ENCODE measurements at regions not wholly inside any gene's neighbourhood (a gene's known extent, or its start where the extent isn't known, plus 50 kb on each side); places are given as distances from the start of the nearest gene placed in this dataset.

DNA sequence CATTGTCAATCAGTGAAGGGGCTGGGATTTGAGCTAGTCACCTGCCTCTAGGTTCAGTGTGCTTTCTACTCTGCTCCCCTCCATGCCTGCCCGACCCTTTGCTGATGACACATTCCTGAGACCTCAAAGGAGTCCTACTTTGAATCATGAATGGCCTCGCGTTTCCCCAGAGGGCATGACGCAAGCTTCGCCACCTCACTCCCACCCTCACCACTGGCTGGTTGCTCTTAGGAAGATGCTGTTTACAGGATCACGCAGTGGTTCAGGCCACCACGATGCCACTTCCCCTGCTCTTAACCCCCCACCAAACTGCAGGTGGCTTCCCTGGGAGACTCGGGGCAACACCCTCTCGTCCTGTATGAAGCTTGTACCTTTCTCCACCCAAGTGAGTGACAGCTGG lies 62.9 kb upstream of the B3GAT1 start:
- TF ChIP-seq ISL1 (CRISPR knock-in tag; IDR thresholded peaks at IDR 0.05) = no peak
- no peak for TF ChIP-seq ARNTL (CRISPR knock-in tag; IDR thresholded peaks at IDR 0.05; ENCODE audit: borderline replicate concordance, low read depth)
- TF ChIP-seq TOX (CRISPR knock-in tag; IDR thresholded peaks at IDR 0.05; ENCODE audit: borderline replicate concordance) = no peak
- no peak for TF ChIP-seq ZFP30 (CRISPR knock-in tag; IDR thresholded peaks at IDR 0.05)
- no peak for TF ChIP-seq ZNF8 (CRISPR knock-in tag; IDR thresholded peaks at IDR 0.05)
- no peak for ATAC-seq

GRCh38 chr11:134474070-134474860 lies 62.2 kb upstream of the B3GAT1 start:
- TF ChIP-seq ZFP30 (CRISPR knock-in tag; IDR thresholded peaks at IDR 0.05) (no peak), SNAI2 (CRISPR knock-in tag; IDR thresholded peaks at IDR 0.05) (no peak), ZNF8 (CRISPR knock-in tag; IDR thresholded peaks at IDR 0.05) (no peak), PPARA (CRISPR knock-in tag; IDR thresholded peaks at IDR 0.05; ENCODE audit: borderline replicate concordance) (no peak), ZFP3 (CRISPR knock-in tag; IDR thresholded peaks at IDR 0.05) (no peak), ZNF565 (CRISPR knock-in tag; conservative IDR thresholded peaks at IDR 0.05; ENCODE audit: low read depth) (no peak), ESRRG (CRISPR knock-in tag; IDR thresholded peaks at IDR 0.05) (no peak), TCF4 (CRISPR knock-in tag; IDR thresholded peaks at IDR 0.05; ENCODE audit: borderline replicate concordance) (no peak), ZC3H10 (CRISPR knock-in tag; IDR thresholded peaks at IDR 0.05) (no peak), CSDC2 (CRISPR knock-in tag; IDR thresholded peaks at IDR 0.05) (no peak), BACH2 (CRISPR knock-in tag; IDR thresholded peaks at IDR 0.05; ENCODE audit: borderline replicate concordance) (no peak), GLIS3 (CRISPR knock-in tag; IDR thresholded peaks at IDR 0.05) (no peak), RARB (CRISPR knock-in tag; IDR thresholded peaks at IDR 0.05) (no peak), POU6F1 (CRISPR knock-in tag; IDR thresholded peaks at IDR 0.05; ENCODE audit: borderline replicate concordance, low read depth) (no peak)
- TF ChIP-seq, protein P1, sequence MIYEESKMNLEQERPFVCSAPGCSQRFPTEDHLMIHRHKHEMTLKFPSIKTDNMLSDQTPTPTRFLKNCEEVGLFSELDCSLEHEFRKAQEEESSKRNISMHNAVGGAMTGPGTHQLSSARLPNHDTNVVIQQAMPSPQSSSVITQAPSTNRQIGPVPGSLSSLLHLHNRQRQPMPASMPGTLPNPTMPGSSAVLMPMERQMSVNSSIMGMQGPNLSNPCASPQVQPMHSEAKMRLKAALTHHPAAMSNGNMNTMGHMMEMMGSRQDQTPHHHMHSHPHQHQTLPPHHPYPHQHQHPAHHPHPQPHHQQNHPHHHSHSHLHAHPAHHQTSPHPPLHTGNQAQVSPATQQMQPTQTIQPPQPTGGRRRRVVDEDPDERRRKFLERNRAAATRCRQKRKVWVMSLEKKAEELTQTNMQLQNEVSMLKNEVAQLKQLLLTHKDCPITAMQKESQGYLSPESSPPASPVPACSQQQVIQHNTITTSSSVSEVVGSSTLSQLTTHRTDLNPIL (CRISPR knock-in tag; IDR thresholded peaks at IDR 0.05; ENCODE audit: low read depth) = no peak
- no peak for ATAC-seq

DNA sequence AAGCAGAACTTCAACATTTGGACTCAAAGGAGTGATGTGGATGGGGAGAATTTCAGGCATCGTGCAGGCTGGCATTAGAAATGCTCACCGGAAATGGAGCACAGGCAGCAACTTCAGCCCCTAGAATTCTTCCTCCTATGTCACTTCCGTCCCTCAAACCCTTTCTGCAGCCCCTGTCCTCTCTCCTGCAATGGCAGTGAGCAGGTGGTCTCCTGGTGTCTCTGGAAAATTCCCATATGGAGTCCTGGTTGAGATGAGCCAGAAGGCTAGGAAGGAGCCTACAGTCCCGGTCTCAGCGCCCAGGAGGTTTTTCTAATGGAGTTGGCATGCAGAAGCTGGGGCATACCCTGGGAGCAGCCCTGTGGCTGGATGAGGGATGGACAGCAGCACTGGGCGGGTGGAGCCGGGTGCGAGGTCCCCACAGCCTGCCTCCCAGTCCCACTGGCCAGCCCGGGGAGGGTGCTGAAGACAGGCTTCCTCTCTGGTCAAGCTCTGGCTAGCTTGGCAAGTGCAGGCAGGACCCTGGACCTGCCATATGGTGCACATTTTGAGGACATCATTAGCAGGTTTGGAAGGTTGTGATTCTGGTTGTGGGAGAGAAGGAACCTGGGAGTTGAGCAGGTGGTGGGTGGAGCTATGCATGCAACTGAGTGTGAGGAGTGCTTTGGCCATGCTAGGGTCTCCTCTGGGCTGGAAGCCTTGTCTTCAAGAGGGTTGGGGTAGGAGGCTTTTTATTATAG lies 59.8 kb upstream of the B3GAT1 start:
- TF ChIP-seq SNAI2 (CRISPR knock-in tag; IDR thresholded peaks at IDR 0.05) (no peak), TCF4 (CRISPR knock-in tag; IDR thresholded peaks at IDR 0.05; ENCODE audit: borderline replicate concordance) (no peak)
- no peak for ATAC-seq

GRCh38 chr11:134471087-134471715 lies 59.2 kb upstream of the B3GAT1 start:
- ATAC-seq = no peak
- TF ChIP-seq ZNF70 (CRISPR knock-in tag; IDR thresholded peaks at IDR 0.05) (no peak), ZFP30 (CRISPR knock-in tag; IDR thresholded peaks at IDR 0.05) (no peak), CSDC2 (CRISPR knock-in tag; IDR thresholded peaks at IDR 0.05) (no peak), TOX (CRISPR knock-in tag; IDR thresholded peaks at IDR 0.05; ENCODE audit: borderline replicate concordance) (no peak), ARNTL (CRISPR knock-in tag; IDR thresholded peaks at IDR 0.05; ENCODE audit: borderline replicate concordance, low read depth) (no peak), POU6F1 (CRISPR knock-in tag; IDR thresholded peaks at IDR 0.05; ENCODE audit: borderline replicate concordance, low read depth) (no peak), ESRRG (CRISPR knock-in tag; IDR thresholded peaks at IDR 0.05) (no peak), CSRNP3 (CRISPR knock-in tag; IDR thresholded peaks at IDR 0.05) (no peak), OSR1 (CRISPR knock-in tag; IDR thresholded peaks at IDR 0.05) (no peak), PPARA (CRISPR knock-in tag; IDR thresholded peaks at IDR 0.05; ENCODE audit: borderline replicate concordance) (no peak), PATZ1 (CRISPR knock-in tag; IDR thresholded peaks at IDR 0.05; ENCODE audit: borderline replicate concordance) (no peak), RARB (CRISPR knock-in tag; IDR thresholded peaks at IDR 0.05) (no peak), ZNF565 (CRISPR knock-in tag; conservative IDR thresholded peaks at IDR 0.05; ENCODE audit: low read depth) (no peak), ZFP3 (CRISPR knock-in tag; IDR thresholded peaks at IDR 0.05) (no peak), SNAI2 (CRISPR knock-in tag; IDR thresholded peaks at IDR 0.05) (no peak), ZC3H10 (CRISPR knock-in tag; IDR thresholded peaks at IDR 0.05) (no peak)
- TF ChIP-seq, protein P1 (CRISPR knock-in tag; IDR thresholded peaks at IDR 0.05; ENCODE audit: low read depth) = no peak
